GM10248 (cell line): ENCODE measurements at regions not wholly inside any gene's neighbourhood (a gene's known extent, or its start where the extent isn't known, plus 50 kb on each side); places are given as distances from the start of the nearest gene placed in this dataset.

Experiments
- CTCF ChIA-PET: fragments of 300-600 bp; sonication (Branson Sonifier 250); formaldehyde crosslinking; extraction: SDS; loops from one replicate; lab custom pipeline; 2021; ENCODE audit warnings: antibody characterized with exemption; lab: Yijun Ruan, JAX
- POLR2A ChIA-PET: fragments of 350-650 bp; sonication (Branson Sonifier 250); formaldehyde crosslinking; extraction: SDS; loops from one replicate; lab custom pipeline; 2020; ENCODE audit warnings: antibody characterized with exemption; lab: Yijun Ruan, JAX
- DNase-seq: peaks from one replicate; pipeline ENCODE4 v3.0.0; 2012; ENCODE audit errors: extremely low spot score
- CTCF ChIP-seq: IDR thresholded peaks from 2 replicates; pipeline ENCODE4 v1.5.1; 2012; ENCODE audit warnings: mild to moderate bottlenecking, low read depth; ENCODE audit errors: extremely low read depth, missing control alignments, control extremely low read depth

GRCh38 chr5:155471027-155471426, 457.5 kb downstream of the KIF4B start:
- no peak for TF ChIP-seq CTCF
- DNase-seq, result no peak
- ChIA-PET CTCF (interaction anchor here (2.5 kb wide), 1 partner anchor 12 kb away, joined by 7 read pairs; no protein-coding TSS in a partner anchor), POLR2A (no interaction called here)

- ChIA-PET POLR2A (no interaction called here), CTCF (interaction anchor here (1.2 to 2.5 kb wide), 2 partner anchors 9 to 11 kb away, joined by 3 to 7 read pairs; no protein-coding TSS in a partner anchor)
- no peak for DNase-seq
- TF ChIP-seq CTCF, result no peak
Observed at GRCh38 chr5:155472780-155473179, 459.2 kb downstream of the KIF4B start.

GRCh38 chr5:155475318-155475717, 461.8 kb downstream of the KIF4B start:
- ChIA-PET POLR2A (no interaction called here), CTCF (no interaction called here)
- no peak for DNase-seq
- no peak for TF ChIP-seq CTCF

GRCh38 chr5:155480731-155481131, 467.2 kb downstream of the KIF4B start:
- no peak for TF ChIP-seq CTCF
- CTCF ChIA-PET, result no interaction called here
- POLR2A ChIA-PET, result no interaction called here
- DNase-seq, result no peak

- DNase-seq, result no peak
- TF ChIP-seq CTCF, result no peak
- POLR2A ChIA-PET, result no interaction called here
- CTCF ChIA-PET, result no interaction called here
Observed at GRCh38 chr5:155481182-155481581, 467.6 kb downstream of the KIF4B start.

- no peak for DNase-seq
- CTCF ChIA-PET, result interaction anchor here (0.8 to 1.8 kb wide), 2 partner anchors 9 to 10 kb away, joined by 3 to 7 read pairs; no protein-coding TSS in a partner anchor
- POLR2A ChIA-PET, result no interaction called here
- TF ChIP-seq CTCF, result no peak
Observed at GRCh38 chr5:155482428-155482827, 468.9 kb downstream of the KIF4B start.
